HepG2 (cell line): ENCODE measurements at regions not wholly inside any gene's neighbourhood (a gene's known extent, or its start where the extent isn't known, plus 50 kb on each side); places are given as distances from the start of the nearest gene placed in this dataset.

Experiments used
- ATAC-seq: fragments of 200-7000 bp; cut with Tn5 transposase; 3 replicates; pipeline ENCODE4 v1.9.1; 2020; ENCODE audit warnings: mild to moderate bottlenecking, moderate library complexity
- BruUV-seq: library from RNA; stranded (reverse); fragments of 400-500 nt; replicated peaks from 2 replicates; lab custom pipeline; 2021; lab: Mats Ljungman, UMichigan
- CTCF ChIA-PET: fragments of 300-600 bp; formaldehyde crosslinking; extraction: SDS; loops from one replicate; lab custom pipeline; 2021; ENCODE audit warnings: low total read pairs, inconsistent platforms, low intra/inter-chr PET ratio; lab: Yijun Ruan, JAX
- POLR2A ChIA-PET: fragments of 350-600 bp; sonication (Branson Sonifier 250); formaldehyde crosslinking; loops from one replicate; lab custom pipeline; 2020; ENCODE audit warnings: antibody characterized with exemption, inconsistent platforms; lab: Yijun Ruan, JAX
- DNase-seq: peaks from one replicate; pipeline ENCODE4 v3.0.0-alpha.2; 2015; ENCODE audit warnings: low spot score
- FAIRE-seq: peaks from 3 replicates; lab custom pipeline; 2011; peaks lifted over from hg19 to GRCh38; lab: Jason Lieb, UNC
- H2AFZ ChIP-seq: one replicate; pipeline ENCODE4 v1.6.1; 2011; ENCODE audit warnings: low read length, inconsistent platforms
- H3K27ac ChIP-seq: fragments of 300-600 bp; 3 replicates; pipeline ENCODE4 v1.8.0; 2011; ENCODE audit warnings: mixed run types, mild to moderate bottlenecking, mixed read lengths, low read length, inconsistent platforms; ENCODE audit not compliant: insufficient read depth; ENCODE audit errors: extremely low read length
- H3K27me3 ChIP-seq, 2 experiments: fragments of 200-600 bp in 1 of 2; 2 replicates in 1 of 2; 3 replicates in 1 of 2; pipeline versions ENCODE4 v1.6.0 to v1.8.0; 2011; ENCODE audit warnings: low read length in 2 of 2, mild to moderate bottlenecking in 2 of 2, moderate library complexity in 2 of 2, inconsistent platforms in 1 of 2; ENCODE audit not compliant: insufficient read depth in 2 of 2, control insufficient read depth in 1 of 2
- H3K36me3 ChIP-seq, 2 experiments: fragments of 200-600 bp in 1 of 2; replicated peaks in 1 of 2; 2 replicates in 1 of 2; 3 replicates in 1 of 2; pipeline versions ENCODE4 v1.5.1 to v1.8.0; 2011; ENCODE audit warnings: low read length in 2 of 2, inconsistent platforms in 1 of 2; ENCODE audit not compliant: insufficient read depth in 2 of 2, control insufficient read depth in 1 of 2
- H3K4me1 ChIP-seq: 2 replicates; pipeline ENCODE4 v1.5.1; 2012; ENCODE audit warnings: low read length, inconsistent platforms; ENCODE audit not compliant: insufficient read depth
- H3K4me2 ChIP-seq: 2 replicates; pipeline ENCODE4 v1.6.0; 2011; ENCODE audit warnings: low read depth, low read length, inconsistent platforms
- H3K4me3 ChIP-seq, 3 experiments: fragments of 200-600 bp in 1 of 3; sonication (generic), shearing (Covaris generic) in 1 of 3; replicated peaks in 1 of 3; 2 replicates each; pipeline ENCODE4 v1.5.1; 2011 to 2016; ENCODE audit warnings: low read length in 3 of 3, inconsistent platforms in 2 of 3, low read depth in 2 of 3, mild to moderate bottlenecking in 2 of 3, control low read depth in 1 of 3, mixed read lengths in 1 of 3; ENCODE audit not compliant: insufficient read depth in 1 of 3
- H3K79me2 ChIP-seq: one replicate; pipeline ENCODE4 v1.6.1; 2011; ENCODE audit warnings: low read length, inconsistent platforms; ENCODE audit not compliant: insufficient read depth
- H3K9ac ChIP-seq: 2 replicates; pipeline ENCODE4 v1.6.0; 2011; ENCODE audit warnings: mild to moderate bottlenecking, low read depth, low read length, inconsistent platforms; ENCODE audit not compliant: insufficient read depth
- H3K9me3 ChIP-seq: 2 replicates; pipeline ENCODE4 v1.5.1; 2012; ENCODE audit warnings: mild to moderate bottlenecking, low read length
- H4K20me1 ChIP-seq: 2 replicates; pipeline ENCODE4 v1.6.0; 2011; ENCODE audit warnings: inconsistent platforms, mild to moderate bottlenecking, low read length, moderate library complexity; ENCODE audit not compliant: insufficient read depth
- DNMT3B ChIP-seq: conservative IDR thresholded peaks from 2 replicates; pipeline ENCODE4 v1.6.1; 2016; ENCODE audit warnings: missing biosample characterization, control low read depth
- FOXC1 ChIP-seq: sonication (generic); formaldehyde crosslinking; IDR thresholded peaks from 2 replicates; pipeline ENCODE4 v1.8.0; 2022; ENCODE audit warnings: mild to moderate bottlenecking, missing genetic modification reagents, borderline replicate concordance
- RARG ChIP-seq: sonication (generic); formaldehyde crosslinking; IDR thresholded peaks from 2 replicates; pipeline ENCODE4 v1.4.0; 2020; ENCODE audit warnings: low read depth, mild to moderate bottlenecking, missing genetic modification reagents
- TSC22D2 ChIP-seq: sonication (generic); formaldehyde crosslinking; IDR thresholded peaks from 2 replicates; pipeline ENCODE4 v1.5.1; 2020; ENCODE audit warnings: missing genetic modification reagents, mild to moderate bottlenecking, borderline replicate concordance
- WGBS: methylation state at CpG from one replicate; pipeline ENCODE4 v1.1.6; 2017; ENCODE audit warnings: low lambda C conversion rate; 5-methylcytosine and 5-hydroxymethylcytosine counted together
- in situ Hi-C: cut with HindIII; loops from 2 replicates; pipeline ENCODE4 v1.10.0; 2017; ENCODE audit warnings: low pct_unique_long_range_greater_than_20kb; ENCODE audit not compliant: extremely low pct_ligation_motif_present
- intact Hi-C: fragments of 100-400 bp; cut with micrococcal nuclease; formaldehyde crosslinking; loops from one replicate; pipeline ENCODE4 v1.10.0; 2022; ENCODE audit not compliant: unreplicated experiment
- TF ChIP-seq, protein P1 (sequence below): sonication (generic); formaldehyde crosslinking; IDR thresholded peaks from 2 replicates; pipeline ENCODE4 v1.4.0; 2020; ENCODE audit warnings: missing genetic modification reagents, mild to moderate bottlenecking, borderline replicate concordance
- TF ChIP-seq, protein P2 (sequence below), 2 experiments: sonication (generic) in 1 of 2; formaldehyde crosslinking in 1 of 2; IDR thresholded peaks; 2 replicates each; pipeline versions ENCODE4 v1.4.0 to v1.6.1; 2016 to 2020; ENCODE audit warnings: borderline replicate concordance in 1 of 2, low read depth in 1 of 2, mild to moderate bottlenecking in 1 of 2, missing genetic modification reagents in 1 of 2
- TF ChIP-seq, protein P3 (sequence below): sonication (generic); formaldehyde crosslinking; IDR thresholded peaks from 2 replicates; pipeline ENCODE4 v1.4.0; 2020; ENCODE audit warnings: missing genetic modification reagents
- TF ChIP-seq, protein P4 (sequence below): IDR thresholded peaks from 2 replicates; pipeline ENCODE4 v1.6.1; 2016; ENCODE audit warnings: mild to moderate bottlenecking

DNA sequence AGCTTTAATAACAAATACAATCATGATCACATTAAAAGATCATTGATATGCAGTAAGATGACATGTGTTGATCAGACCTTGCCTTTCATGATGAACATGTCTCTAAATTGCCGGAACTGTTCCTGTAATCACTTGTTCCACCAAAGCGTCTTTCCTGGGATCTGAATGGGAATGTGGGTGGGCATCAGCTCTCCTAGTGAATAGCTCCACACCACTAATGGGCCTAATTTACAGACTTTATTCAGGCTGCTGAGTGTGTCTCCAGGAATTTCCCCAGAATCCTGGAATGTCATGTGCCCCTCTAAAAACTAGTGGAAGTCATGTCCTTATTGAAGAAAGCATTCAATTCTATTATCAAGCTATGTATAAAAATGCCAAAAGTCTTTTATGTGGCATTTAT lies 765.1 kb upstream of the CTNND2 start:
- in situ Hi-C loops (no loop called here), intact Hi-C loops (no loop called here)
- POLR2A ChIA-PET, result no interaction called here
- DNase-seq (no peak), ATAC-seq (no peak), FAIRE-seq (no peak)
- TF ChIP-seq, protein P1, sequence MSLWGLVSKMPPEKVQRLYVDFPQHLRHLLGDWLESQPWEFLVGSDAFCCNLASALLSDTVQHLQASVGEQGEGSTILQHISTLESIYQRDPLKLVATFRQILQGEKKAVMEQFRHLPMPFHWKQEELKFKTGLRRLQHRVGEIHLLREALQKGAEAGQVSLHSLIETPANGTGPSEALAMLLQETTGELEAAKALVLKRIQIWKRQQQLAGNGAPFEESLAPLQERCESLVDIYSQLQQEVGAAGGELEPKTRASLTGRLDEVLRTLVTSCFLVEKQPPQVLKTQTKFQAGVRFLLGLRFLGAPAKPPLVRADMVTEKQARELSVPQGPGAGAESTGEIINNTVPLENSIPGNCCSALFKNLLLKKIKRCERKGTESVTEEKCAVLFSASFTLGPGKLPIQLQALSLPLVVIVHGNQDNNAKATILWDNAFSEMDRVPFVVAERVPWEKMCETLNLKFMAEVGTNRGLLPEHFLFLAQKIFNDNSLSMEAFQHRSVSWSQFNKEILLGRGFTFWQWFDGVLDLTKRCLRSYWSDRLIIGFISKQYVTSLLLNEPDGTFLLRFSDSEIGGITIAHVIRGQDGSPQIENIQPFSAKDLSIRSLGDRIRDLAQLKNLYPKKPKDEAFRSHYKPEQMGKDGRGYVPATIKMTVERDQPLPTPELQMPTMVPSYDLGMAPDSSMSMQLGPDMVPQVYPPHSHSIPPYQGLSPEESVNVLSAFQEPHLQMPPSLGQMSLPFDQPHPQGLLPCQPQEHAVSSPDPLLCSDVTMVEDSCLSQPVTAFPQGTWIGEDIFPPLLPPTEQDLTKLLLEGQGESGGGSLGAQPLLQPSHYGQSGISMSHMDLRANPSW (CRISPR knock-in tag), result no peak
- TF ChIP-seq DNMT3B (no peak), TSC22D2 (CRISPR knock-in tag) (no peak), FOXC1 (CRISPR knock-in tag) (no peak), RARG (no peak)
- TF ChIP-seq, protein P2, sequence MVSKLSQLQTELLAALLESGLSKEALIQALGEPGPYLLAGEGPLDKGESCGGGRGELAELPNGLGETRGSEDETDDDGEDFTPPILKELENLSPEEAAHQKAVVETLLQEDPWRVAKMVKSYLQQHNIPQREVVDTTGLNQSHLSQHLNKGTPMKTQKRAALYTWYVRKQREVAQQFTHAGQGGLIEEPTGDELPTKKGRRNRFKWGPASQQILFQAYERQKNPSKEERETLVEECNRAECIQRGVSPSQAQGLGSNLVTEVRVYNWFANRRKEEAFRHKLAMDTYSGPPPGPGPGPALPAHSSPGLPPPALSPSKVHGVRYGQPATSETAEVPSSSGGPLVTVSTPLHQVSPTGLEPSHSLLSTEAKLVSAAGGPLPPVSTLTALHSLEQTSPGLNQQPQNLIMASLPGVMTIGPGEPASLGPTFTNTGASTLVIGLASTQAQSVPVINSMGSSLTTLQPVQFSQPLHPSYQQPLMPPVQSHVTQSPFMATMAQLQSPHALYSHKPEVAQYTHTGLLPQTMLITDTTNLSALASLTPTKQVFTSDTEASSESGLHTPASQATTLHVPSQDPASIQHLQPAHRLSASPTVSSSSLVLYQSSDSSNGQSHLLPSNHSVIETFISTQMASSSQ (IDR thresholded peaks at IDR 0.05; ENCODE audit: low read depth), result no peak
- TF ChIP-seq, protein P2 (CRISPR knock-in tag; IDR thresholded peaks at IDR 0.05; ENCODE audit: borderline replicate concordance), result no peak
- TF ChIP-seq, protein P3, sequence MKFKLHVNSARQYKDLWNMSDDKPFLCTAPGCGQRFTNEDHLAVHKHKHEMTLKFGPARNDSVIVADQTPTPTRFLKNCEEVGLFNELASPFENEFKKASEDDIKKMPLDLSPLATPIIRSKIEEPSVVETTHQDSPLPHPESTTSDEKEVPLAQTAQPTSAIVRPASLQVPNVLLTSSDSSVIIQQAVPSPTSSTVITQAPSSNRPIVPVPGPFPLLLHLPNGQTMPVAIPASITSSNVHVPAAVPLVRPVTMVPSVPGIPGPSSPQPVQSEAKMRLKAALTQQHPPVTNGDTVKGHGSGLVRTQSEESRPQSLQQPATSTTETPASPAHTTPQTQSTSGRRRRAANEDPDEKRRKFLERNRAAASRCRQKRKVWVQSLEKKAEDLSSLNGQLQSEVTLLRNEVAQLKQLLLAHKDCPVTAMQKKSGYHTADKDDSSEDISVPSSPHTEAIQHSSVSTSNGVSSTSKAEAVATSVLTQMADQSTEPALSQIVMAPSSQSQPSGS, result no peak
- TF ChIP-seq, protein P4, sequence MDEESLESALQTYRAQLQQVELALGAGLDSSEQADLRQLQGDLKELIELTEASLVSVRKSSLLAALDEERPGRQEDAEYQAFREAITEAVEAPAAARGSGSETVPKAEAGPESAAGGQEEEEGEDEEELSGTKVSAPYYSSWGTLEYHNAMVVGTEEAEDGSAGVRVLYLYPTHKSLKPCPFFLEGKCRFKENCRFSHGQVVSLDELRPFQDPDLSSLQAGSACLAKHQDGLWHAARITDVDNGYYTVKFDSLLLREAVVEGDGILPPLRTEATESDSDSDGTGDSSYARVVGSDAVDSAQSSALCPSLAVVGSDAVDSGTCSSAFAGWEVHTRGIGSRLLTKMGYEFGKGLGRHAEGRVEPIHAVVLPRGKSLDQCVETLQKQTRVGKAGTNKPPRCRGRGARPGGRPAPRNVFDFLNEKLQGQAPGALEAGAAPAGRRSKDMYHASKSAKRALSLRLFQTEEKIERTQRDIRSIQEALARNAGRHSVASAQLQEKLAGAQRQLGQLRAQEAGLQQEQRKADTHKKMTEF, result no peak
- H2AFZ ChIP-seq, result no peak overlapping the region
- no peaks in the 10 kb centered on the region for H4K20me1 ChIP-seq
- peaks cover 47% of the 10 kb centered on the region for H3K9me3 ChIP-seq
- H3K4me2 ChIP-seq, result no peak overlapping the region
- H3K27ac ChIP-seq, result no peak overlapping the region
- H3K79me2 ChIP-seq, result no peaks in the 10 kb centered on the region
- WGBS, result 33% methylated on average over 2 of the region's 2 CpGs
- no peak overlapping the region for H3K4me3 ChIP-seq
- BruUV-seq, result no TSS peak
- H3K27me3 ChIP-seq, result no peaks in the 10 kb centered on the region; a peak in 1 of 5 replicates
- no peak overlapping the region for H3K9ac ChIP-seq
- H3K4me1 ChIP-seq, result no peaks in the 10 kb centered on the region
- H3K36me3 ChIP-seq, result no peaks in the 10 kb centered on the region
- CTCF ChIA-PET, result no interaction called here
